Activated CD4-positive, alpha-beta T cell treated with anti-CD3 and anti-CD28 coated beads, Interleukin-2, amount 10 ng/mL, durations not matched to agents 24 days and 14 days (primary cell): ENCODE measurements at regions not wholly inside any gene's neighbourhood (a gene's known extent, or its start where the extent isn't known, plus 50 kb on each side); places are given as distances from the start of the nearest gene placed in this dataset.

Experiments used
- DNase-seq: peaks from one replicate; pipeline ENCODE4 v3.0.0; 2022
- H3K27ac Mint-ChIP-seq: one replicate; pipeline ENCODE4 v1.8.0; 2022; ENCODE audit warnings: mild to moderate bottlenecking, mixed read lengths
- H3K27me3 Mint-ChIP-seq: one replicate; pipeline ENCODE4 v1.8.0; 2022; ENCODE audit warnings: mixed read lengths
- H3K36me3 Mint-ChIP-seq: one replicate; pipeline ENCODE4 v1.8.0; 2022; ENCODE audit warnings: low read depth, mild to moderate bottlenecking, mixed read lengths
- H3K4me1 Mint-ChIP-seq: one replicate; pipeline ENCODE4 v1.8.0; 2021; ENCODE audit warnings: mixed read lengths
- H3K4me3 Mint-ChIP-seq: one replicate; pipeline ENCODE4 v1.8.0; 2022; ENCODE audit warnings: mild to moderate bottlenecking, moderate library complexity, mixed read lengths
- H3K9me3 Mint-ChIP-seq: one replicate; pipeline ENCODE4 v1.8.0; 2021; ENCODE audit warnings: mixed read lengths
- intact Hi-C: fragments of 100-400 bp; cut with micrococcal nuclease; formaldehyde crosslinking; loops from one replicate; pipeline ENCODE4 v1.15.1; 2023

- intact Hi-C loops, result no loop called here
- no peak for DNase-seq
- Mint-ChIP-seq H3K9me3 (peaks cover 3% of the 10 kb centered on the region), H3K4me1 (no peaks in the 10 kb centered on the region), H3K4me3 (no peak overlapping the region), H3K27me3 (no peaks in the 10 kb centered on the region), H3K27ac (no peak overlapping the region), H3K36me3 (no peaks in the 10 kb centered on the region)
These were observed 319.9 kb upstream of the COBL start for GRCh38 chr7:51636503-51636902.

GRCh38 chr7:51635775-51636174 is 319.2 kb upstream of the COBL start:
- Mint-ChIP-seq H3K27ac (no peak overlapping the region), H3K36me3 (no peaks in the 10 kb centered on the region), H3K27me3 (no peaks in the 10 kb centered on the region), H3K4me3 (no peak overlapping the region), H3K9me3 (peaks cover 6% of the 10 kb centered on the region), H3K4me1 (no peaks in the 10 kb centered on the region)
- DNase-seq, result no peak
- intact Hi-C loops, result no loop called here

DNA sequence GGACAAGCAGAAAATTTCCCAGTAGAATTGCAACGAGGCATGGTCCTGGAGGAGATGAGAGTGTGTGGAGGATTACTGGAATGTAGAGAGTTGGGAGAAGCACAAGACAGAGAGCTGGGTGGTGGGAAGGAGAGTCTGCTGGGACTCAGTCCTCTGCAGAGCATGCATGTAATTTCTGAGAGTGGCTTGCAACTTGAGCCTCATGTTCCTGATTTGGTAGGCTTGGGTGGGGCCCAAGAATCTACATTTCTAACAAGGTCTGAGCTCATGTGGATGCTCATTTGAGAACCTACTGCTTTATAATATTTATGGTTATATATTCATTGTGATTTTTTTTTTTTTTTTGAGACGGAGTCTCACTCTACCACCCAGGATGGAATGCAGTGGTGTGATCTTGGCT is 317.9 kb upstream of the COBL start:
- H3K4me1 Mint-ChIP-seq, result no peaks in the 10 kb centered on the region
- DNase-seq, result no peak
- H3K27ac Mint-ChIP-seq, result no peak overlapping the region
- H3K9me3 Mint-ChIP-seq, result peaks cover 3% of the 10 kb centered on the region
- H3K4me3 Mint-ChIP-seq, result no peak overlapping the region
- H3K27me3 Mint-ChIP-seq, result no peaks in the 10 kb centered on the region
- intact Hi-C loops, result no loop called here
- H3K36me3 Mint-ChIP-seq, result no peaks in the 10 kb centered on the region

DNA sequence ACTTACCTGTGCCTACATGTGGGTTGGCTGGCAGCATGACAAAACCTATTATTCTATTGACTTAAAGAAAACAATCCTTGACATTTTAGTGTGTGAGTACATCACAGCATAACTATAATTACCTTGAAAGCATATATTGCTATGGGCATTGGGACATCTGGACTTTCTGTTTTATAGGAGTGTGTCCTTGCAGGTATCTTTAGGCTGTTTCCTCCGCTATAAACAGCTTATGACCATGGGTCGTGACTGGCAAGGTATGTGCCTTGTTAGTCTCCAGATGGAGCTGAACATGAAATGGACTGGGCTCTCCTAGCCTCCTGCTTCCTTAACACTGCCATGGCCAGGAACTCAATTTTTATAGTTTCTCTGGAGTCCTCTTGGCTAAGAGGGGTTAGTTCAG is 317.4 kb upstream of the COBL start:
- no peaks in the 10 kb centered on the region for H3K4me1 Mint-ChIP-seq
- no peak for DNase-seq
- H3K36me3 Mint-ChIP-seq, result no peaks in the 10 kb centered on the region
- intact Hi-C loops, result no loop called here
- H3K27ac Mint-ChIP-seq, result no peak overlapping the region
- no peak overlapping the region for H3K4me3 Mint-ChIP-seq
- peaks cover 3% of the 10 kb centered on the region for H3K9me3 Mint-ChIP-seq
- H3K27me3 Mint-ChIP-seq, result no peaks in the 10 kb centered on the region

- H3K4me1 Mint-ChIP-seq, result no peaks in the 10 kb centered on the region
- H3K27ac Mint-ChIP-seq, result no peak overlapping the region
- no peaks in the 10 kb centered on the region for H3K27me3 Mint-ChIP-seq
- H3K9me3 Mint-ChIP-seq, result peaks cover 3% of the 10 kb centered on the region
- no peak overlapping the region for H3K4me3 Mint-ChIP-seq
- intact Hi-C loops, result no loop called here
- no peak for DNase-seq
- no peaks in the 10 kb centered on the region for H3K36me3 Mint-ChIP-seq
These were observed 317.0 kb upstream of the COBL start for GRCh38 chr7:51633596-51633995.

DNA sequence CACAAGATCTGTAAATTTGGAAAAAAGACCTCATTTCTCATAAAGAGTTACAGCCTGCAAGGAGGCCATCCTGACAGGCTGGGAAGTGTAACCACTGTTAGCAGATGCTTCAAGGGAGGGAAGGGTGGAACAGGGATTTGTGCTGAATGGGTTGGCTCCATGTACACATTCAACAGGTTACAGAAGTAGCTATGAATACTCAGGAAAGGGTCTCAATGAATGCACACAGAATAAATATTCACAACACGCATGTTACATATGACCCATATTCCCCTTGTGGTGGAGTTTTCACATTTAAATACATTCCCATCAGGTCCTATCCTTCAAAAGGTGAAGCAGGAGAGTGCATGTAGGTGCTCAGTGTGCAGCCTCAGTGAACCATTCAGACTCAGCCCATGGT is 316.4 kb upstream of the COBL start:
- no peaks in the 10 kb centered on the region for H3K36me3 Mint-ChIP-seq
- no peak overlapping the region for H3K4me3 Mint-ChIP-seq
- no peak for DNase-seq
- H3K27me3 Mint-ChIP-seq, result no peaks in the 10 kb centered on the region
- peaks cover 3% of the 10 kb centered on the region for H3K9me3 Mint-ChIP-seq
- no peaks in the 10 kb centered on the region for H3K4me1 Mint-ChIP-seq
- intact Hi-C loops, result no loop called here
- no peak overlapping the region for H3K27ac Mint-ChIP-seq

DNA sequence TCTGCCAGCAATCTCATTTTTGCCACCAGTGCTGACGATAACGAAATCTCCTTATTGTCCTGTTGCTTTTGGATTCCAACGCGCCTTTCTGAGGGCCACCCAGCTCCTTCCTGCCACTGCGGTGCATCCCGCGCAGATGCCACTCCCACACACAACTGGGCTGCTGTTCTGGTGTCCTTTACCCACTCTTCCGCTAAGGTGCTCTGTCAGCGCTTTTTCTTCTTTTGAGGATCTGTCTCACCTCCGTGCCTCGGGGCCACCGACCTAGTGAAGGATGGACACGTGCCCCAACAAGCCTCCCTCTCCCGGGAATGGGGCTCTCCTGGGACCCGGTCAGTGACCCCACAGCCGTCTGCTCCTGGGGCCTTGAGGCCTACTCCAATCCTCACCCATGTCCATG is 314.3 kb upstream of the COBL start:
- H3K36me3 Mint-ChIP-seq, result no peaks in the 10 kb centered on the region
- DNase-seq, result no peak
- peaks cover 3% of the 10 kb centered on the region for H3K9me3 Mint-ChIP-seq
- no peak overlapping the region for H3K4me3 Mint-ChIP-seq
- intact Hi-C loops, result no loop called here
- H3K4me1 Mint-ChIP-seq, result no peaks in the 10 kb centered on the region
- peak overlapping the region; percentile 47 for H3K27ac Mint-ChIP-seq
- H3K27me3 Mint-ChIP-seq, result no peaks in the 10 kb centered on the region

DNA sequence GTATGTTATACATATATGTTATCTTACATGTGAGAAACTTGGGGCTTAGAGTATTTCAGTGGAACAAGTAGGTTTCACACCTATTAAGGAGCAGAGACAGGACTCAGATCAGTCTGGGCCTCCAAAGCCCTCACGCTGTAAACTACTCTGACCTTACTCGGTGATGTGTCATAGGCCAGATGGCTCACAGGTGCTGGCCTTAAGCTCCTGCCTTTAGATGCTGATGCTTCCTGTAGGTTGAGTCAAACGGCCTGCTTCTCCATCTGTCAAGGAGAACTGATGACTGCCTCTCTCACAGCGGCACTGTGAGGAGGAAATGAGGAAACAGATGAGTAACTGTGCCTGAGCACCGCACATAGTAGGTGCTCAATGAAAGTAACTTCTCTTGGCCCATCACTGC is 312.6 kb upstream of the COBL start:
- intact Hi-C loops, result no loop called here
- H3K27me3 Mint-ChIP-seq, result no peaks in the 10 kb centered on the region
- peaks cover 3% of the 10 kb centered on the region for H3K9me3 Mint-ChIP-seq
- no peak overlapping the region for H3K27ac Mint-ChIP-seq
- H3K4me1 Mint-ChIP-seq, result no peaks in the 10 kb centered on the region
- no peaks in the 10 kb centered on the region for H3K36me3 Mint-ChIP-seq
- H3K4me3 Mint-ChIP-seq, result no peak overlapping the region
- no peak for DNase-seq

DNA sequence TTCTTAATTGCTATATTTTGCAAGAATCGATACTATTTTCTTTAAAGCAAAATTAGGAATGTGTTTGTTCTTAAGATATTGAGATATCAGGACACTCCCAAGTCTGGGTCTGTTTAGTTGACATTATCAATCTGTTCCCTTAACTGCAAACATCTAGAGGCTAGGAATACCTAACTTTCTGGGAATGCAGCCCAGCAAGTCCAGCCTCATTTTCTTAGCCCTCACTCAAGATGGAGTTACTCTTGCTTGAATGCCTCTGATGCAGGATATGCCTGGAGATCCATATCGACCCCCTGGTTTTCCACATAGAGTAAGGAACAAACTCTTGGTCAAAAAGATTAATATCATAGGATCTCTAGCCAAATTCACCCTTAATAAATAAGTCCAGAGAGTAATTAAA is 305.3 kb upstream of the COBL start:
- Mint-ChIP-seq H3K27me3 (no peaks in the 10 kb centered on the region), H3K4me3 (no peak overlapping the region), H3K27ac (no peak overlapping the region), H3K9me3 (no peaks in the 10 kb centered on the region), H3K36me3 (no peaks in the 10 kb centered on the region), H3K4me1 (no peaks in the 10 kb centered on the region)
- DNase-seq, result no peak
- intact Hi-C loops, result no loop called here

GRCh38 chr7:51620706-51621105 is 304.1 kb upstream of the COBL start:
- Mint-ChIP-seq H3K9me3 (no peaks in the 10 kb centered on the region), H3K27ac (no peak overlapping the region), H3K36me3 (no peaks in the 10 kb centered on the region), H3K4me1 (no peaks in the 10 kb centered on the region), H3K4me3 (no peak overlapping the region), H3K27me3 (no peaks in the 10 kb centered on the region)
- intact Hi-C loops, result no loop called here
- no peak for DNase-seq

GRCh38 chr7:51619880-51620279 is 303.3 kb upstream of the COBL start:
- Mint-ChIP-seq H3K4me3 (no peak overlapping the region), H3K36me3 (no peaks in the 10 kb centered on the region), H3K27me3 (no peaks in the 10 kb centered on the region), H3K9me3 (no peaks in the 10 kb centered on the region), H3K4me1 (no peaks in the 10 kb centered on the region), H3K27ac (no peak overlapping the region)
- intact Hi-C loops, result no loop called here
- no peak for DNase-seq

- intact Hi-C loops, result no loop called here
- Mint-ChIP-seq H3K4me1 (no peaks in the 10 kb centered on the region), H3K36me3 (no peaks in the 10 kb centered on the region), H3K9me3 (no peaks in the 10 kb centered on the region), H3K27ac (no peak overlapping the region), H3K4me3 (no peak overlapping the region), H3K27me3 (no peaks in the 10 kb centered on the region)
- DNase-seq, result no peak
These were observed 301.1 kb upstream of the COBL start for GRCh38 chr7:51617686-51618085.

DNA sequence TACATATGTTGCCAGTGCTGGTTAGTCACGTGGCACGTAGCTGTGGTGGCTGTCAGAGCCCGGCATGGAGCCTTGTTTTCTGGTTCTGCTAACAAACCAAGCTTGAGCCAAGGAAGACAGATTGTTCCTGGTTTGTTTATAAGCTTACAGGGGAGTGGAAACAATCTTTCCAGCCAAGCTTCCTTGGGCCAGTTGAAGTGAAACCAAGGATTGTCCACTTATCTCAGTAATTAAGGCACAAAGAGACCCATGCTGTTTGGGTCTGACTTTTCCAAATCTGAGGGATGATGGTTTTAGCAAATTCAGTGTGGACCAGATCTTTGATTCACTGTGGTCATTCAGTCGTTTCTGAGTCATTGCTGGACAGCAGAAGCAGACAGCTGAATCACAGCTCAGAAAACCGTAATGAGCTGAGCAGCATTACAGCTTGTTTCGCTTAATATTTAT is 297.3 kb upstream of the COBL start:
- H3K4me1 Mint-ChIP-seq, result no peaks in the 10 kb centered on the region
- no peaks in the 10 kb centered on the region for H3K27me3 Mint-ChIP-seq
- no peaks in the 10 kb centered on the region for H3K36me3 Mint-ChIP-seq
- H3K9me3 Mint-ChIP-seq, result no peaks in the 10 kb centered on the region
- no peak overlapping the region for H3K27ac Mint-ChIP-seq
- intact Hi-C loops, result no loop called here
- no peak overlapping the region for H3K4me3 Mint-ChIP-seq
- no peak for DNase-seq

- no peak overlapping the region for H3K27ac Mint-ChIP-seq
- intact Hi-C loops, result no loop called here
- no peak overlapping the region for H3K4me3 Mint-ChIP-seq
- no peaks in the 10 kb centered on the region for H3K36me3 Mint-ChIP-seq
- H3K4me1 Mint-ChIP-seq, result no peaks in the 10 kb centered on the region
- H3K9me3 Mint-ChIP-seq, result peaks cover 4% of the 10 kb centered on the region
- DNase-seq, result no peak
- H3K27me3 Mint-ChIP-seq, result no peaks in the 10 kb centered on the region
These were observed 295.3 kb upstream of the COBL start for GRCh38 chr7:51611937-51612336.

DNA sequence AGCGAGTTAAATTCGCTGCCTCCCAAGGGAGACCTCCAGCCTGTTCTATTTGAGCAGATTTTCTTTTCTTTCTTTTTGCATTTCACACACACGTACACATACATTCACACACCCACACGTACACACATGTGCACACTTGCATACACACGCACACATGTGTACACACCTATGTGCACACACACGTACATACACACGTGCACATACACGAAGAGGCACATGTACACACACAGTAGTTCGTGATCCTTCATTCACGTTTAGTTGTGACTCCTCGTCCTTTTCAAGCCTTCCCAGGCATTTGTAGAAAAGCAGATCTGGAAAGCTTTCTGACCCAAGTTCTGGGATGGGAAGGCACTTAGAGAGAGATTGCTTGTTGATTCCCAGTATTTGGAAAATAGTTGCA is 290.8 kb upstream of the COBL start:
- intact Hi-C loops, result no loop called here
- Mint-ChIP-seq H3K36me3 (no peaks in the 10 kb centered on the region), H3K27ac (no peak overlapping the region), H3K9me3 (peaks cover 8% of the 10 kb centered on the region), H3K4me1 (no peaks in the 10 kb centered on the region), H3K4me3 (no peak overlapping the region), H3K27me3 (no peaks in the 10 kb centered on the region)
- DNase-seq, result no peak
